Muscle layer of duodenum (tissue), 2 donors: ENCODE measurements at regions not wholly inside any gene's neighbourhood (a gene's known extent, or its start where the extent isn't known, plus 50 kb on each side); places are given as distances from the start of the nearest gene placed in this dataset.

Experiments used
- H3K27ac ChIP-seq: one replicate; pipeline ENCODE4 v1.7.0; 2013; ENCODE audit warnings: mild to moderate bottlenecking, low read length
- H3K27me3 ChIP-seq: one replicate; pipeline ENCODE4 v1.7.0; 2013; ENCODE audit warnings: low read depth, mild to moderate bottlenecking, control low read depth, low read length
- H3K36me3 ChIP-seq, 2 donors: one replicate each; pipeline ENCODE4 v1.7.0; 2013; ENCODE audit warnings: low read length in 2 of 2, control low read depth in 1 of 2, mild to moderate bottlenecking in 1 of 2; ENCODE audit not compliant: insufficient read depth in 2 of 2, control insufficient read depth in 1 of 2
- H3K4me1 ChIP-seq, 2 donors: one replicate each; pipeline ENCODE4 v1.7.0; 2013; ENCODE audit warnings: low read length in 2 of 2, mild to moderate bottlenecking in 2 of 2, control low read depth in 1 of 2, moderate library complexity in 1 of 2; ENCODE audit not compliant: insufficient read depth in 2 of 2, control insufficient read depth in 1 of 2
- H3K4me3 ChIP-seq, 2 donors: one replicate each; pipeline ENCODE4 v1.7.0; 2013; ENCODE audit warnings: low read length in 2 of 2, low read depth in 1 of 2, mild to moderate bottlenecking in 1 of 2
- H3K9me3 ChIP-seq, 2 donors: one replicate each; pipeline ENCODE4 v1.7.0; 2013; ENCODE audit warnings: low read length in 2 of 2, control low read depth in 1 of 2, mild to moderate bottlenecking in 1 of 2; ENCODE audit not compliant: control insufficient read depth in 1 of 2
- donor health status: healthy.

- Histone ChIP-seq H3K9me3 (no peaks in the 10 kb centered on the region), H3K4me3 (no peak overlapping the region), H3K27ac (no peak overlapping the region), H3K27me3 (no peaks in the 10 kb centered on the region), H3K36me3 (no peaks in the 10 kb centered on the region), H3K4me1 (no peaks in the 10 kb centered on the region)
Observed at GRCh38 chr13:40386586-40386985, 279.9 kb downstream of the FOXO1 start.

GRCh38 chr13:40387775-40388174, 278.7 kb downstream of the FOXO1 start:
- no peaks in the 10 kb centered on the region for H3K9me3 ChIP-seq
- no peaks in the 10 kb centered on the region for H3K4me1 ChIP-seq
- H3K27me3 ChIP-seq, result no peaks in the 10 kb centered on the region
- no peak overlapping the region for H3K4me3 ChIP-seq
- H3K27ac ChIP-seq, result no peak overlapping the region
- no peaks in the 10 kb centered on the region for H3K36me3 ChIP-seq

GRCh38 chr13:40388617-40389016, 277.8 kb downstream of the FOXO1 start:
- H3K4me1 ChIP-seq, result no peaks in the 10 kb centered on the region
- H3K36me3 ChIP-seq, result no peaks in the 10 kb centered on the region
- no peaks in the 10 kb centered on the region for H3K27me3 ChIP-seq
- no peaks in the 10 kb centered on the region for H3K9me3 ChIP-seq
- no peak overlapping the region for H3K27ac ChIP-seq
- H3K4me3 ChIP-seq, result no peak overlapping the region

DNA sequence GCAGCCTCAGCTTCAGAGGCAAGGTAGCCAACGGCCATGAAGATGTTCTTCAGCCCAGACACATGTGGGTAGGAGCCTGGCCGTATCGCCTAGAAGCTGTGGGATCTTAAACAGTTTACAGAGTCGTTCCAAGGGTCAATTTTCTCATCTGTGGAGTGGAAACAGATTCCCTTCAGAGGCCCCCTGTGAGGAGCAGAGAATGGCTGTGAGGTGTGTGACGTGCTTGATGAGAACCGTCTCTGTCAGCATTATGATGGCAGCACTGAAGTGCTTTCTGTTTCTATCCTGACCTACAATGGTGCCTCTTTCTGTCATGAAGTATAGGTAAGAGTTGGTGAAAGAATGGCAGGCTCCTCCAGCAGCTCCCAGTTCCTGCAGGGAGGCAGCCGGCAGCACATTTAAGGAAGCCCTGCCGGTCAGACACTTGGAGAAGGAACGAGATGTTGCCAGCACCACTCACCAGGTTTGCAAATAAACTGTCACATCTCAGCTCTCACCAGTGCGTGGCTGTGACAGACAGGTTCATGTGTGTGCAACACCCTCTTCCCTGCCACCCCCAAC, 277.3 kb downstream of the FOXO1 start:
- no peak overlapping the region for H3K27ac ChIP-seq
- H3K36me3 ChIP-seq, result no peaks in the 10 kb centered on the region
- H3K4me3 ChIP-seq, result no peak overlapping the region
- no peaks in the 10 kb centered on the region for H3K27me3 ChIP-seq
- H3K4me1 ChIP-seq, result no peaks in the 10 kb centered on the region
- no peaks in the 10 kb centered on the region for H3K9me3 ChIP-seq

GRCh38 chr13:40390401-40390916, 276.0 kb downstream of the FOXO1 start:
- no peaks in the 10 kb centered on the region for H3K36me3 ChIP-seq
- no peaks in the 10 kb centered on the region for H3K9me3 ChIP-seq
- H3K27ac ChIP-seq, result no peak overlapping the region
- H3K4me3 ChIP-seq, result no peak overlapping the region
- no peaks in the 10 kb centered on the region for H3K27me3 ChIP-seq
- H3K4me1 ChIP-seq, result no peaks in the 10 kb centered on the region

DNA sequence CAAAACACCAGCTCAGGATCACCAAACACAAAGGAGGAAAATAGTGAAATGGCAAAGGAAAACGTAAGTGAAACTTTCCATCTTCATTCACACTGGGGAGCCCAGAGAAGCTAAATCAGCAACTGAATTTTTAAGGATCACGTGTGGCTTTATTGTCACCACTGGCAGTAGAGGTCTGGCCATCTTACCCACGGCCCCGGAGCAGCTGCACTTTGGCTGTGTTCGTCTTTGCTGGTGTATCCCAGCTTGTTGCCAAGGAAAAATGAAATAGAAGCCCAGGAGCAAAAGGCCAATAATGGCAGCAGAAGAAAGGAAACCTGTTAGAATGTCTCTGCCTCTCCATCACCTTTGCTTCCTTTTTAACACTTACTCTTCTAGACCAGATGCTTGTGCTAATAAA, 274.7 kb downstream of the FOXO1 start:
- Histone ChIP-seq H3K27me3 (no peaks in the 10 kb centered on the region), H3K36me3 (no peaks in the 10 kb centered on the region), H3K4me3 (no peak overlapping the region)

DNA sequence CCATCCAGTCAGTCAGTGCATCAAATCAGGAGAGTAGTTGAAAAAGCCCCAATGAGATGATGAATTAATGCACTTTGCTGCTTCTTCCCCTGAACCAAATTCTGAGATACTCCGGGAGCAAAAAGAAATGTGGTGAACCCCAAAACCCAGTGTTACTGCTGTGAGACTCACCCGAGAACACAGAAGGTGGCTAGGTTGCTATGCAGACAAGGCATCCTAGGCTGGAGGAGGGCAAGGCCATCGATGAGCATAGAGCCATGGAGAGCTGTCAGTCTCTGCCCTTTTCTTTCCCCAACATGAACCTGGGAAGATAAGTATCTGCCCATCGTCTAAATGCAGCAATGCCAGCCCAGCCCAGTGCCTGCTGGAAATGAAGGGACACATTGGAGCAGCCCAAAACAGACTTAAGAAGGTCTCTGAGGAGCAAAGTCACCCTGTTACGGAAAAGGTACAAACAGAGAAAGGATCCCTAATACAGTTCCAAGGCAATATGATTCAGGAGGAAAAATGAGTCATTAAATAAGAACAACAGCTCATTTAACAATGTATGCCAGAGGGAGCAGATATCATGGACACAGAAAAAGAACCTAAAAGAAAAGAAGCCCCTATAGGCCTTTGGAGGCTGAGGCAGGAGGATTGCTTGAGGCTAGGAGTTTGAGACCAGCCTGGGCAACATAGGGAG, 272.0 kb downstream of the FOXO1 start:
- Histone ChIP-seq H3K36me3 (no peaks in the 10 kb centered on the region), H3K27ac (no peak overlapping the region), H3K27me3 (no peaks in the 10 kb centered on the region), H3K4me1 (no peaks in the 10 kb centered on the region), H3K4me3 (no peak overlapping the region), H3K9me3 (no peaks in the 10 kb centered on the region)

More for the DNA sequence above, 274.7 kb downstream of the FOXO1 start:
- H3K4me1 ChIP-seq, result no peaks in the 10 kb centered on the region
- H3K27ac ChIP-seq, result no peak overlapping the region
- no peaks in the 10 kb centered on the region for H3K9me3 ChIP-seq

- no peaks in the 10 kb centered on the region for H3K36me3 ChIP-seq
- no peaks in the 10 kb centered on the region for H3K27me3 ChIP-seq
- no peak overlapping the region for H3K4me3 ChIP-seq
- peaks cover 15 to 17% of the 10 kb centered on the region in 2 donors for H3K4me1 ChIP-seq
- H3K9me3 ChIP-seq, result no peaks in the 10 kb centered on the region
- H3K27ac ChIP-seq, result no peak overlapping the region
Observed at GRCh38 chr13:40398065-40398464, 268.4 kb downstream of the FOXO1 start.

GRCh38 chr13:40399756-40400155, 266.7 kb downstream of the FOXO1 start:
- Histone ChIP-seq H3K9me3 (no peaks in the 10 kb centered on the region), H3K4me1 (peaks cover 19 to 20% of the 10 kb centered on the region in 2 donors), H3K36me3 (no peaks in the 10 kb centered on the region), H3K4me3 (no peak overlapping the region), H3K27me3 (no peaks in the 10 kb centered on the region), H3K27ac (no peak overlapping the region)

DNA sequence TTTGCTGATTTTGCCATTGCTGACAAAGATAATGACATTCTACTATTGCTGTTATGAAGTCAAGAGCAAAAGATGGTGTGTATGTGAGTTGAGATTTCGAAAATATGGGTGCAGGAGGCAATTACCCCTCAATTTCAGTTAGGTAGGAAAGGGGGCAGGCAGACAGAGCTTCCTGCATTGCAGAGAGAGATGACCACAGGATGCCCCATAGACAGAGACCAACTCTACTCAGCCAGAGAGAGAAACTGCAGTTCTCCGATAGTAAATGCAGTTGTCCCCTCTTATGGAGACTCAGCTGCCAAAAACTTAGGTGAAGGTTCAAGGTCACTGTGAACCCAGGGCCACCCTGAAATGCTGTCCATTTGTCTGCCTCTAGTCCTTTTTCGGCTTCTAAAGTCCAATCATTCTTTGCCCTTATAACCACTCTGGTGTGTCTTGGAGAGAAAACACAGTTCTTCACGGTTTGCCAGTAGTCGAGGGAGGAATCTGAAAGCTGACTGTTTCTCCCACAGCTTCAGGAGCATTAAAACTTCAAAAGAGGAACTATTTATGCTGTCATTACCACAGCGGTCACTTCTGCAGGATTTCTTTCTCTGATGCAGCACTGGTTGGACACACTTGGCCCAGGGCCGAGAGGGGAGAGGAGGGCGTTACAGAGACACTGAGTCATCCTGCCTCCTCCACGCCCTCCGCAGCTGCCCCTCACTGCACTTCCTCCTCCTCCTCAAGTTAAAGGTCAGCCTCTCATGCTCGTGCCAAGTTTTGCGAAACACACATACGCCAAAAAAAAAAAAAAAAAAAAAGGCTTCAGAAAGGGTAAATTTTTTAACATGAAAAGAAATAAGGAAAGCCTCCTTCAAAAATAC, 264.3 kb downstream of the FOXO1 start:
- Histone ChIP-seq H3K4me3 (peak overlapping the region; percentile 29 to 48), H3K9me3 (no peaks in the 10 kb centered on the region), H3K27ac (peak overlapping the region; percentile 78), H3K4me1 (peaks cover 19 to 20% of the 10 kb centered on the region in 2 donors), H3K27me3 (no peaks in the 10 kb centered on the region), H3K36me3 (no peaks in the 10 kb centered on the region)

- Histone ChIP-seq H3K4me1 (peaks cover 19 to 20% of the 10 kb centered on the region in 2 donors), H3K9me3 (no peaks in the 10 kb centered on the region), H3K27ac (peak overlapping the region; percentile 78), H3K36me3 (no peaks in the 10 kb centered on the region), H3K27me3 (no peaks in the 10 kb centered on the region), H3K4me3 (no peak overlapping the region)
Observed at GRCh38 chr13:40402931-40403431, 263.5 kb downstream of the FOXO1 start.
